Esophagus muscularis mucosa (tissue), 3 donors: ENCODE measurements at regions not wholly inside any gene's neighbourhood (a gene's known extent, or its start where the extent isn't known, plus 50 kb on each side); places are given as distances from the start of the nearest gene placed in this dataset.

Experiments used
- POLR2A ChIP-seq: fragments of 450-650 bp; IDR thresholded peaks from one replicate; pipeline ENCODE4 v1.6.1; 2017; ENCODE audit warnings: antibody characterized with exemption, moderate library complexity, mild to moderate bottlenecking, low read depth
- TF ChIP-seq, protein P1 (sequence below), 3 experiments: fragments of 200-600 bp in 2 of 3; fragments of 450-650 bp in 1 of 3; sonication (generic) in 2 of 3; IDR thresholded peaks; one replicate each; pipeline ENCODE4 v1.5.1; 2017 to 2019; ENCODE audit warnings: antibody characterized with exemption in 3 of 3, mild to moderate bottlenecking in 2 of 3, moderate library complexity in 1 of 3

GRCh38 chr3:102099913-102100312 lies 250.6 kb downstream of the NFKBIZ start:
- TF ChIP-seq, protein P1, sequence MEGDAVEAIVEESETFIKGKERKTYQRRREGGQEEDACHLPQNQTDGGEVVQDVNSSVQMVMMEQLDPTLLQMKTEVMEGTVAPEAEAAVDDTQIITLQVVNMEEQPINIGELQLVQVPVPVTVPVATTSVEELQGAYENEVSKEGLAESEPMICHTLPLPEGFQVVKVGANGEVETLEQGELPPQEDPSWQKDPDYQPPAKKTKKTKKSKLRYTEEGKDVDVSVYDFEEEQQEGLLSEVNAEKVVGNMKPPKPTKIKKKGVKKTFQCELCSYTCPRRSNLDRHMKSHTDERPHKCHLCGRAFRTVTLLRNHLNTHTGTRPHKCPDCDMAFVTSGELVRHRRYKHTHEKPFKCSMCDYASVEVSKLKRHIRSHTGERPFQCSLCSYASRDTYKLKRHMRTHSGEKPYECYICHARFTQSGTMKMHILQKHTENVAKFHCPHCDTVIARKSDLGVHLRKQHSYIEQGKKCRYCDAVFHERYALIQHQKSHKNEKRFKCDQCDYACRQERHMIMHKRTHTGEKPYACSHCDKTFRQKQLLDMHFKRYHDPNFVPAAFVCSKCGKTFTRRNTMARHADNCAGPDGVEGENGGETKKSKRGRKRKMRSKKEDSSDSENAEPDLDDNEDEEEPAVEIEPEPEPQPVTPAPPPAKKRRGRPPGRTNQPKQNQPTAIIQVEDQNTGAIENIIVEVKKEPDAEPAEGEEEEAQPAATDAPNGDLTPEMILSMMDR (IDR thresholded peaks at IDR 0.05) = no peak
- TF ChIP-seq POLR2A = no peak
